Activated naive CD4-positive, alpha-beta T cell (primary cell): ENCODE measurements at regions not wholly inside any gene's neighbourhood (a gene's known extent, or its start where the extent isn't known, plus 50 kb on each side); places are given as distances from the start of the nearest gene placed in this dataset.

Experiments used
- DNase-seq, 4 experiments: peaks; one replicate each; lab custom pipeline; 2025; lab: John Stamatoyannopoulos, UW

DNA sequence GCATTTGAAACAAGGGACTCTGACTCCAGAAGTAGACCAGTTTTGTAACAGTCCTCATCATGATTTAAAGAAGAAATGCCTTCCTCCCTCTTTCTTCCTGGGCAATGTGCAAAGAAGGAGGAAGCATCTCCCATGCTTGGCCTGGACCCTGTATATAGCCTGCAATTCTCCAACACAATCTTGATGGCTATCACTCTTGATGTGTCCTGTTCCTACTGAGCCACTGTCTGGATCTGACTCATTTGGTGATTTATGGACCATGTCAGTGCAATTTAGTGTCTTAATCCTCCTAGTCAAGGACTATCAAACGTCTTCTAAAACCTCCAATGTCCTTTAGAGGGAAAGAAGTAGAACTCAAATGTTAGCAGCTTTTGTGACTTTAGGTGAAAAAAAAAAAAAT, 697.3 kb downstream of the TLR4 start:
- DNase-seq: no peak

DNA sequence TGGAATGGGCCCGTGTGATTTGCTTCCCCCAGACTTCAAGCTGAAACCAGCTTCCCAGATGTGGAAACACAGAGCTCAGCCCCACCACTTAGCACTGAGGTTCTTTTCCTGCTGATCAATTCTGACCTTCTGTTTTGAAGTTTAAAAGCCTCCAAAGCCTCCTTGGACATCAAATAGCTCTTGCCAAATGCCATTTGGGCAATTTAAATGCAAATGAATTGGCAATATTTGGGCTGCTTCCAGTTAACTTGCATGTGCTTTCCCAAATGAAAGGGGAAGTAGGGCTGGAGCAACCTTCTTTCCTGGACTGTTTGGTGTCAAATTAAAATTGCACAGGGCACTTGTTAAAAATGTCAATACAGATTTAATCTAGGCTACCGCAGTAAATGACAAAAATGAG, 710.5 kb downstream of the TLR4 start:
- DNase-seq: no peak

DNA sequence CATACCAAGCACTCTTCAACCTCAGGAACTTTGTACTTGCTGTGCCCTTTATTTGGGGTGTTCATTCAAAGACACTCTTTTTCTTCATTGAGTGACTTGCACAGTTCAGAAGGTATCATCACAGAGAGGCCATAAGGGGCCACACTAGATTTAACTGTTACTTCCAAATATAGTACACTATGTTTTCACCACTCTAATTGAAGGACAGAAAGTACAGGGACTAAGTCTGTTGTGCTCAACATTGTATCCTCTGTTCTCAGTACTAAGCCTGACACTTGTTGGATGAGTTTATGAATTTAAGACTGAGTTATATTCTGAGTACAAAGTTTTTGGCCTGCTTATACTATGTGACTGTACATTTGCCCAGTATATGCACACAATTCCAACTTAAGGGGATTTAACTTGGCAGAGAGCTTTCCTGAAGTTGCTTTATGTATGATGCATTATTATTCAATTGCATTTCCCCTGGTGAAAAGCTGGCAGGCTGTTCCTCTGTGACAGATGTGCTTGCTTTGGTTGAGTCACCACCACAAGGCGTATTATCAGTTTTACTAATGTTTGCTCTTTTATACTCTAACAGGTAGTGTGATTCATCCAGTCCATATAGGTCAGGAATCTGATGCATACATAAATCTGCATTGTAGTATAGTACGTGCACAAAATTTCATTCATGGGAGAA, 714.8 kb downstream of the TLR4 start:
- DNase-seq: no peak

DNA sequence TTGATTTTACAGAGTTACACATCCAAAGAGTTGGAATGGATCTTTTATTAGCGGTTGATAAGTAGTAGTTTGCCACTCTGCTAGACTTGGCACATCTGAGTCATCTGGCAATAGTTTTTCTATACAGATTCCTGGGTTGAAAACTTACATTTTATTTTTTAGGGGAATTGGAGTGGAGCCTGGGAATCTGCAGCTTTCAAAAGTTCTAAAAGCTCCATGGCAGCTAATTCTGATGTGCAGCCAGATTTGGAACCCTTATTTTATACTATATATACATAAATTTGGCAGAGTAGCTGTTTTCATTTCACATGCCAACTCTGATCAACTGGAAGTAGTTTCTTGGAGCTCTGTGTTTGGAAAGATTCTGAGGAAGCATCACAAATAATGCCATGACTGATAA, 715.5 kb downstream of the TLR4 start:
- DNase-seq: no peak

- no peak for DNase-seq
Measured at GRCh38 chr9:118422508-118422907, 718.3 kb downstream of the TLR4 start.

DNA sequence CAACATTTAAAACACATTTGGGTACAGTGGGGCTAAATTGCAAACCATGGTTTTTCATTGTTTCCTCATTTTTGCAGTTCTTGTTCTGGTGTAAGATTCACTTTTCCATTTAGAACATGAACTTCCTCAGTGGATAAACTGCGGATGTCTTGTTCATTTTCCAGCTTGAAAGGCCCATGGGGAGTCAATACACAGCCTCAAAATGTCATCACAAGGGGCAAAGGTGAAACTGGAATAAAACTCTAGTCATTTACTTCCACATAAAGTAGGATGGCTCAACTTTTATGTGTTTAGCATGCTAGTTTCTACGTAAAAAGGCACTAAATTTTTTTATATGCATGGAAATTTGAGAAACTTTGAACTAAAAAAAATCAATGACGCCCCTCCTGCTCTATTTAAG, 718.8 kb downstream of the TLR4 start:
- no peak for DNase-seq

- DNase-seq: no peak
Measured at GRCh38 chr9:118423721-118424120, 719.5 kb downstream of the TLR4 start.

DNA sequence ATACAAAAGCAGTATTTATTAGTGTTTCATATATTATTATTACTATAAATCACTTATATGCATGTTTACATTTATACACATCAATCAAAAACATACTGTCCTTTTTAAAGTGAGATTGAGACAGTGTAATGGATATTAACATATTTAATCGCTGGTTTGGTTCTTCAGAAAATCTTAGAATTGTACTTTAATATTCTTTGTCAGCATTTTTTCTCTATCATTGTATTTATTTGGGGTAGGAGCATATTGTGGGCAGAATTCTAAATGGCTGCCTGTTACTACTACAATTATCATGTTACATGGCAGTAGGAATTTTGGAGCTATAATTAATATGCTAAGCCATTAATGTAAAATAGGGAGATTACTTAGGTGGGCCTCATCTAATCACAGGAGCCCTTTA, 722.6 kb downstream of the TLR4 start:
- DNase-seq: no peak

DNA sequence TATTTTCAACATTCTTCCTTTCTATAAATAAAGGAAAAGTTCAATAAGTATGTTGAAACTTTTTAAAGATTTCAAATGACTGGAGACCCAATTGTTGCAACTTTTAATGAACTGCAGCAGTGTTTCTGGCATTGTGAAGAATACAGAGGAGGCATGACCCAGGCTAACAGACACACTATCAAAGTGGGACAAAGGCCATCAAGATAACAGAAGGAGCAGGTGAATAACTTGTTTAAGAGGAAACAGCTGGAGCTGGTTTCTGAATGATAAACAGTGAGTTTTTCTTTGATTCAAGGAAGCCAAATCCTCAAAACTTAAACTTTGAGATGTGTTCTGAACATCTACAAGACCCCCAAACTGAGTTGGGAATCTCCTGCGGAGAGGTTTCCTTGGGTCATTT, 734.6 kb downstream of the TLR4 start:
- DNase-seq: no peak

- no peak for DNase-seq
Measured at GRCh38 chr9:118439441-118439840, 735.2 kb downstream of the TLR4 start.

DNA sequence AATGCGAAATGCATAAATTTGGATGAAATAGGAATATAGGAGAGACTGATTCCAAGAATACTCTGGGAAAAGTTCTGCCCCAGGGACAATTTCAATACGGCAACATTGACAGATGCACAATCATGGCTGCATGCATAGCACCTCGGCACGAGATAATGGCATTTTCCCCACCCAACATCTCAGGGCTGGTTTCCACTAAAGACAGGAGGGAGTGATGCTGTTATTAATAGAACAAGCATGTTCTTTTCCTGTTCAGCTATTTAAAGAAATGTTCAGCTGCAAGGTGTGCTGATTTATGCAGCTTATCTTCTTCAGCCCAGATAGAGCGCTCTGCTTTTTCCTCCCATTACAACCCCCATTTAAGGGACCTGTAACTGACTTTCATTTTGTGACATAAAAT, 740.2 kb downstream of the TLR4 start:
- no peak for DNase-seq

GRCh38 chr9:118446943-118447639, 742.9 kb downstream of the TLR4 start:
- no peak for DNase-seq

GRCh38 chr9:118449554-118449953, 745.4 kb downstream of the TLR4 start:
- DNase-seq: no peak

DNA sequence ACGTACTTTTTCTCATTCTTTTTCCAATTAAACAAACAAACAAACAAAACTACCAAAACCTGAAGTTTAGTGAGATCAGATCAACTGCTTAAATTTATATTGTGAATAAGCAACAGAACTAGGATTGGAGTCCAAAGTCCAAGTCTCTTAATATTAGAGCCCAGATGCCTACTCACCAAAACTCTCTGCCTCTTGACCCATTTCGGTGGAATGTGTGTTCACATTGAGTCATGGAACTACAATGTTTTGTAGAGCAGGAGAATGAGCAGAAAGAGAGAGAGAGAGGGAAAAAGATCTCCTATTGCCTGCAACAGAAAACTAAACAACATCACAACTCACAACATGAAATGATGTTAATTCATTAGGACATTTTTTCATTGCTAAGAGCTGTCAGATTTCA, 751.1 kb downstream of the TLR4 start:
- DNase-seq: no peak

DNA sequence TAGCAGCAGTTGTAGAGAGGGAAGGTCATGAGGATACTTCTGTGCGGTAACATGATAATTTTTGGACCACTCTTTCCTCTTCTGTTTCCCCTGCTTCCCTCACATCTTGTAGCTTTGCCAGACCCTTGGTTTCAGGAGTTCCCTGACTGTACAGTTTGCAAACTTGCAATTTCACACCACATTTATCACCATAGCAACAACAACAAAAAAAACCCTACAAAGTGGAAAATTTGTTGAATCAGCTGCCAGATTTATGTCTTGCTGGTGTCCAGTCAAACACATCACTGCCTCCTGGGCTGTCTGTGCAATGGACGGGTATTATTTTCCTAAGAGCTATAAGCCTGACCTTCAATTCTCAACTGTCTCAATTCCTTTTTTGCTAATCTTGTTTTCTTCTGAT, 751.6 kb downstream of the TLR4 start:
- DNase-seq: no peak

DNA sequence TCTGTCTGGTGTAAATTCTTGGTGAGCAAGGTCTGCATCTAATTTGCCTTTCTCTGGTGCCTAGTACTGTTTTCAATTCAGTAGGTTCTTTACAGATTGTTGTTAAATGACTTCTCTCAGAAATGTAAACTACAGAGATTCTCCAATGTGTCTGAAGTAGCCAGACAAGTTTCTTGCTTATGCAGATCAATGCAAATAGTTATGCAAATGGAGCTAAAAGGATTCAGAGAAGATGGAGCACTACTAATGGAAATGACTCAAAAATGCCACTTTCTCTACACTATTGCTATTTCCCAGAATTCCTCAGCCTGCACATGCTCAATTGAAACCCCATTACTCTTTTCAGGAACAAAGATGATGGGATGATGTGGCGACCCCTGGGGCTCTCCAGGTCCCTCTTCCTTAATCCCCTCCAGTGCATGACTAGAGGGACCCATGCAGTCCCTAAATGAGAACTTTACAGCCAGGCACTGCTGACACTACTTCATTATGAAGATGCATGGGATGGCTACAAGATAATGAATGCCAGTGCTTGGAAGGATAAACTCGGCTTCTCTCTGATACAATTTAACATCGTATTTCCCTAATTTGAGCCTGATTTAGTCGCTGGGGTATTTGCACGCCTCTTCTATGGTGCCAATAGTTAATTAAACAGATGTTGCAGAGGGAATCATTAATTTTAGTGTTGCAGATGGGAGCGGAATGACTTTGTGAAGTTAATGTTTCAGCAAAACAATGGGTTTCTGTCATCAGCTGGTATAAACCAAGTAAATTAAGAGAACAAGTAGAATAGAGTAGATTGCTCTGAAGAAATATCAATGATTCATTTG, 753.2 kb downstream of the TLR4 start:
- no peak for DNase-seq

DNA sequence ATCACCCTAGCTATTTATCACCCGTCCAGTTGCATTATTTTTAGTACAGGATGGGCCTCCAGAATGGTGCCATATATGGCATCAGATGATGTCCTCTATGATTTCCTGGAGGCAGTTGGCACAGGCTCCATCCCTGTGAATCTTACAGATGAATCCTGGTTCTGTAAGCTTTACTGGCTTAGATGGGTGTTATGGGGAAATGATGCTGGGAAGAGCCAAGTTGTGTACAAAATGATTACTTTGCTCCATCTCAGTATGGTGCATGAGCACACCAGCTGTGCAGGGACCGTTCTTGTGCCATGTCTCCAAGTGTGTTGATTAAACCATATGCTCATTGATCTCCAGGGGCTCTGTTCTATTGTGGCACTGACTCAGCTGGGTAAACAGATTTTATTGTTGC, 755.7 kb downstream of the TLR4 start:
- no peak for DNase-seq

DNA sequence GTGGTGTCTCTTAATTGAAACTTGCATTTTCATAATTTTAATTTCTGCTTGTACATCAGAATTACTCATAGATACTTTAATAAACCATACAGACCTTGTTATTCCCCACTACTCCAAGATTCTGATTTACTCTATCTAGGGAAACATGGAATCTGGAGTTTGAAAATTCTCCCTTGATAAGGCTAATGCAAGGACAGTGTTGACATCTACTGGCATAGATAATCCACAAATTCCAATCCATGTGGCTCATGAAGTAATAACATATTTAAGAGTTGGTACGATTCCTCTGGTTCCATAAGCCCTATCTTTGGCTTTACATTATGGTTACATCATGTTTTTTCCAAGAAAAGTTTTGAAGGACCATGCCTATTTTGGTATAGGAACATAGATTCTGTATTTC, 759.2 kb downstream of the TLR4 start:
- DNase-seq: no peak

DNA sequence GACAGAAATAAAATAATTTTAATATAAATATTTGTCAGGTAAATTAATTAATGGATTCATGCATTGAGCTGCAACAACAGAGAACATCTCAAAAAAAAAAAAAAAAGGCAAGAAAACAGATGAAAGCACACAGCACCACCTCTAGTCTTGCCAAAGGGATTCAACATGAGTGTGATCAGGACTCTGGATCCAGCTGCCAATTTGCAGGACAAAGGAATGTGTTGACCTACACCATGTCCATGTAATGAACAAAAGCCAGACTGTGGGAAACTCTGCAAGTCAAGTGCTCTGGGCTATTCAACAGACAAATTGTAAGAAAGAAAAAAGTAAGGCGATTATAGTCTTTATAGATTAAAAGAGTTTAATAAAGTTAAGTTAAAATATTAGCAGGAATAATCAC, 769.3 kb downstream of the TLR4 start:
- no peak for DNase-seq

- no peak for DNase-seq
Measured at GRCh38 chr9:118478752-118479151, 774.5 kb downstream of the TLR4 start.

DNA sequence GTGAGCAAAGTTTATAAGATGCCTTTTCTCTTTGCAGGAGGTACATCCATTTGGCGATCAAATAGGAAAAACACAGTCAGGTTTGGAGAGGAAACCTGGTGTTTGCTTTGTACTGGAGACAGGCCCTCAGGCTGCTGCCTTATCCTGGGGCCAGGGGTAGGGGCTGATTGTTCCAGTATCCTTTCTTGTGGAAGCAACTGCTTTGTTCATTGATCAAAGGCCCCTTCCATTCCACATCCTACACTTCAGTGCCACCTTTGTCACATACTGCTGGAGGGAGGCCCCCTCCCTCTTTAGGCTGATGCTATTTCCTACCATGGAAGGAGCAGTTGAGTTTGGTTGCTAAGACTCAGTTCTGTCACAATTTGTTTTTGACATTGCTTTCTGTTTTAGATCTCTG, 778.1 kb downstream of the TLR4 start:
- DNase-seq: no peak

DNA sequence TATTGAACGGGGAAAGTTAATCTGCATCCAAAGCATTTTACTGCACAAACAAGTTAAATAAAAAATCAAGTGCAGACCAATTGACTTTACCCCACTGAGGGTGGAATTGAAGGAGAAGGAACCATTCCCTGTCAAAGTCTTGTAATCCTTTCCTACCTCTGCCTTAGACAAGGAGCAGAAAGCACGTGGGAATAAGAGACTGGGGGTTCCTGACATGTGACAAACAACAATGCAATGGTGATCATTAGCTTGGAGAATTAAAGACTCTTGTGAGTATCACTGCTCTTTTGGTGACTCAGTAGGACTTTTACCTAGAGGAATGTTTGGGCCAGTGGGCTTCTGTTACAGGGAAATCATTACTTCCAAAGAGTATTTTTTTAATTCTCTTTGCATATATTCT, 779.5 kb downstream of the TLR4 start:
- DNase-seq: no peak

- DNase-seq: no peak
Measured at GRCh38 chr9:118503236-118503635, 799.0 kb downstream of the TLR4 start.
